CD4-positive, alpha-beta T cell treated with Interleukin-17A for 4 hours (primary cell): ENCODE measurements at regions not wholly inside any gene's neighbourhood (a gene's known extent, or its start where the extent isn't known, plus 50 kb on each side); places are given as distances from the start of the nearest gene placed in this dataset.
"Not testable (repeated sequence)": the region's sequence is repeated elsewhere in the genome, so short reads cannot be mapped to it uniquely, and the experiment has no call there.

Experiments
- DNase-seq: peaks from one replicate; pipeline ENCODE4 v3.0.0-alpha.2; 2020; ENCODE audit warnings: mixed read lengths

- DNase-seq, result peak; percentile 31
These were observed 206.6 kb downstream of the SPRY1 start for GRCh38 chr4:123603165-123603564.

GRCh38 chr4:123605797-123606196 lies 209.2 kb downstream of the SPRY1 start:
- not testable (repeated sequence) for DNase-seq

- DNase-seq, result no peak
These were observed 209.7 kb downstream of the SPRY1 start for GRCh38 chr4:123606336-123606735.

- DNase-seq, result no peak
These were observed 210.4 kb downstream of the SPRY1 start for GRCh38 chr4:123606946-123607542.

GRCh38 chr4:123609829-123610228 lies 213.2 kb downstream of the SPRY1 start:
- no peak for DNase-seq

GRCh38 chr4:123613586-123614344 lies 217.2 kb downstream of the SPRY1 start:
- no peak for DNase-seq

GRCh38 chr4:123615901-123616300 lies 219.3 kb downstream of the SPRY1 start:
- no peak for DNase-seq

GRCh38 chr4:123616951-123617461 lies 220.4 kb downstream of the SPRY1 start:
- DNase-seq, result peak; percentile 49

GRCh38 chr4:123617791-123618190 lies 221.2 kb downstream of the SPRY1 start:
- no peak for DNase-seq

GRCh38 chr4:123618606-123619005 lies 222.0 kb downstream of the SPRY1 start:
- DNase-seq, result no peak

GRCh38 chr4:123619326-123619725 lies 222.7 kb downstream of the SPRY1 start:
- DNase-seq, result no peak

- DNase-seq, result no peak
These were observed 223.3 kb downstream of the SPRY1 start for GRCh38 chr4:123619895-123620294.

- DNase-seq, result no peak
These were observed 224.6 kb downstream of the SPRY1 start for GRCh38 chr4:123621072-123621705.

- DNase-seq, result no peak
These were observed 226.0 kb downstream of the SPRY1 start for GRCh38 chr4:123622572-123622971.

GRCh38 chr4:123623611-123624010 lies 227.0 kb downstream of the SPRY1 start:
- DNase-seq, result no peak

GRCh38 chr4:123624959-123625358 lies 228.4 kb downstream of the SPRY1 start:
- no peak for DNase-seq

- no peak for DNase-seq
These were observed 231.7 kb downstream of the SPRY1 start for GRCh38 chr4:123628288-123628687.

- no peak for DNase-seq
These were observed 235.4 kb downstream of the SPRY1 start for GRCh38 chr4:123631786-123632692.

GRCh38 chr4:123632693-123633030 lies 236.1 kb downstream of the SPRY1 start:
- DNase-seq, result no peak

GRCh38 chr4:123638834-123639233 lies 242.2 kb downstream of the SPRY1 start:
- DNase-seq, result no peak

GRCh38 chr4:123640271-123640670 lies 243.7 kb downstream of the SPRY1 start:
- no peak for DNase-seq

GRCh38 chr4:123640824-123641223 lies 244.2 kb downstream of the SPRY1 start:
- DNase-seq, result no peak

- DNase-seq, result no peak
These were observed 247.1 kb downstream of the SPRY1 start for GRCh38 chr4:123643691-123644090.
